ENCODE measurements at regions not wholly inside any gene's neighbourhood (a gene's known extent, or its start where the extent isn't known, plus 50 kb on each side); places are given as distances from the start of the nearest gene placed in this dataset.

- TF ChIP-seq FLYWCH1 (CRISPR knock-in tag; IDR thresholded peaks at IDR 0.05) (no peak), RBM39 (IDR thresholded peaks at IDR 0.05; ENCODE audit: low read depth, low read length, poor library complexity, severe bottlenecking) (no peak), ZNF781 (CRISPR knock-in tag; IDR thresholded peaks at IDR 0.05; ENCODE audit: borderline replicate concordance, not compliant biosample characterization) (no peak), DNMT3B (CRISPR knock-in tag; conservative IDR thresholded peaks at IDR 0.05) (no peak), KLF6 (CRISPR knock-in tag; IDR thresholded peaks at IDR 0.05) (0 out of 2 replicates have a peak, but pooled peaks have one; percentile 34), AKAP8 (CRISPR knock-in tag; IDR thresholded peaks at IDR 0.05) (no peak; the same call in 1 of the 2 replicates), PAXIP1 (CRISPR knock-in tag; conservative IDR thresholded peaks at IDR 0.05) (peak; percentile 99), KLF11 (CRISPR knock-in tag; IDR thresholded peaks at IDR 0.05) (no peak), SALL1 (CRISPR knock-in tag; IDR thresholded peaks at IDR 0.05) (peak; percentile 91; the same call in 1 of the 2 replicates), FOXA3 (CRISPR knock-in tag; IDR thresholded peaks at IDR 0.05) (peak; percentile 97), MNT (IDR thresholded peaks at IDR 0.05) (no peak), ZNF766 (CRISPR knock-in tag; IDR thresholded peaks at IDR 0.05; ENCODE audit: borderline replicate concordance) (no peak), CBX5 (CRISPR knock-in tag; IDR thresholded peaks at IDR 0.05; ENCODE audit: borderline replicate concordance) (no peak), NRL (CRISPR knock-in tag; IDR thresholded peaks at IDR 0.05; ENCODE audit: borderline replicate concordance) (no peak), RFX5 (IDR thresholded peaks at IDR 0.05; ENCODE audit: low read depth, low read length) (no peak), RAD51 (IDR thresholded peaks at IDR 0.05; ENCODE audit: borderline replicate concordance) (no peak), SMAD1 (CRISPR knock-in tag; IDR thresholded peaks at IDR 0.05; ENCODE audit: borderline replicate concordance, low read depth) (no peak)
- TF ChIP-seq, protein P1, sequence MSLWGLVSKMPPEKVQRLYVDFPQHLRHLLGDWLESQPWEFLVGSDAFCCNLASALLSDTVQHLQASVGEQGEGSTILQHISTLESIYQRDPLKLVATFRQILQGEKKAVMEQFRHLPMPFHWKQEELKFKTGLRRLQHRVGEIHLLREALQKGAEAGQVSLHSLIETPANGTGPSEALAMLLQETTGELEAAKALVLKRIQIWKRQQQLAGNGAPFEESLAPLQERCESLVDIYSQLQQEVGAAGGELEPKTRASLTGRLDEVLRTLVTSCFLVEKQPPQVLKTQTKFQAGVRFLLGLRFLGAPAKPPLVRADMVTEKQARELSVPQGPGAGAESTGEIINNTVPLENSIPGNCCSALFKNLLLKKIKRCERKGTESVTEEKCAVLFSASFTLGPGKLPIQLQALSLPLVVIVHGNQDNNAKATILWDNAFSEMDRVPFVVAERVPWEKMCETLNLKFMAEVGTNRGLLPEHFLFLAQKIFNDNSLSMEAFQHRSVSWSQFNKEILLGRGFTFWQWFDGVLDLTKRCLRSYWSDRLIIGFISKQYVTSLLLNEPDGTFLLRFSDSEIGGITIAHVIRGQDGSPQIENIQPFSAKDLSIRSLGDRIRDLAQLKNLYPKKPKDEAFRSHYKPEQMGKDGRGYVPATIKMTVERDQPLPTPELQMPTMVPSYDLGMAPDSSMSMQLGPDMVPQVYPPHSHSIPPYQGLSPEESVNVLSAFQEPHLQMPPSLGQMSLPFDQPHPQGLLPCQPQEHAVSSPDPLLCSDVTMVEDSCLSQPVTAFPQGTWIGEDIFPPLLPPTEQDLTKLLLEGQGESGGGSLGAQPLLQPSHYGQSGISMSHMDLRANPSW (CRISPR knock-in tag; IDR thresholded peaks at IDR 0.05; ENCODE audit: borderline replicate concordance) = peak; percentile 80; the same call in 1 of the 2 replicates
- TF ChIP-seq, protein P2, sequence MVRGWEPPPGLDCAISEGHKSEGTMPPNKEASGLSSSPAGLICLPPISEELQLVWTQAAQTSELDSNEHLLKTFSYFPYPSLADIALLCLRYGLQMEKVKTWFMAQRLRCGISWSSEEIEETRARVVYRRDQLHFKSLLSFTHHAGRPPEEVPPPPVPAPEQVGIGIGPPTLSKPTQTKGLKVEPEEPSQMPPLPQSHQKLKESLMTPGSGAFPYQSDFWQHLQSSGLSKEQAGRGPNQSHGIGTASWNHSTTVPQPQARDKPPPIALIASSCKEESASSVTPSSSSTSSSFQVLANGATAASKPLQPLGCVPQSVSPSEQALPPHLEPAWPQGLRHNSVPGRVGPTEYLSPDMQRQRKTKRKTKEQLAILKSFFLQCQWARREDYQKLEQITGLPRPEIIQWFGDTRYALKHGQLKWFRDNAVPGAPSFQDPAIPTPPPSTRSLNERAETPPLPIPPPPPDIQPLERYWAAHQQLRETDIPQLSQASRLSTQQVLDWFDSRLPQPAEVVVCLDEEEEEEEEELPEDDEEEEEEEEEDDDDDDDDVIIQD (CRISPR knock-in tag; IDR thresholded peaks at IDR 0.05; ENCODE audit: low read depth) = peak; percentile 95
Observed at GRCh38 chr14:86708846-86709339, 1178.9 kb downstream of the FLRT2 start (continued).
